GM12864 (cell line): ENCODE measurements at regions not wholly inside any gene's neighbourhood (a gene's known extent, or its start where the extent isn't known, plus 50 kb on each side); places are given as distances from the start of the nearest gene placed in this dataset.

ENCODE experiments used
- DNase-seq: peaks from one replicate; pipeline ENCODE4 v3.0.0-alpha.2; 2011; ENCODE audit warnings: low read depth
- H3K4me3 ChIP-seq: 2 replicates; pipeline ENCODE4 v1.5.1; 2011; ENCODE audit warnings: mild to moderate bottlenecking, low read depth, low read length, control low read depth
- TF ChIP-seq, protein P1 (sequence below): IDR thresholded peaks from 2 replicates; pipeline ENCODE4 v1.5.1; 2011; ENCODE audit warnings: low read depth, mild to moderate bottlenecking, moderate library complexity, low read length, control low read depth, inconsistent platforms; ENCODE audit errors: missing control alignments

DNA sequence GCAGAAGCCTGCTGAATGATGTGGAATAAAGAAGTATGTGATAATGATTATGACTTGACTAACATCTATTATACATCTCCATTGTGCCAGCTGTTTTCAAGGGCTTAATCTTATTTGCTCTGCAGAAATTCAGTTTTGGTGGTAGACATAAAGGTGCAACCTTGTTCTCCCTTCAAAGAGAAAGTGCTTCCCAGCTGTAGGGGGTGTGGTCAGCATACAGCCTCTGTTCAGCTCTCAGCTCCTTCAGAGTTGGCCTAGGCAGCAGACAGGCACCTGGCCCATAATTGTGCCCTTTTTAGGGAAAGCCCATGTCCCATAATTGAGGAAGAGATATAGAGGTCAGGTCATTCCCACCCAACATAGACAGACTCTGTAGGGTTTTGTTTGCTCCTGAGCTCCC lies 104.3 kb upstream of the EOMES start:
- no peak for DNase-seq
- TF ChIP-seq, protein P1, sequence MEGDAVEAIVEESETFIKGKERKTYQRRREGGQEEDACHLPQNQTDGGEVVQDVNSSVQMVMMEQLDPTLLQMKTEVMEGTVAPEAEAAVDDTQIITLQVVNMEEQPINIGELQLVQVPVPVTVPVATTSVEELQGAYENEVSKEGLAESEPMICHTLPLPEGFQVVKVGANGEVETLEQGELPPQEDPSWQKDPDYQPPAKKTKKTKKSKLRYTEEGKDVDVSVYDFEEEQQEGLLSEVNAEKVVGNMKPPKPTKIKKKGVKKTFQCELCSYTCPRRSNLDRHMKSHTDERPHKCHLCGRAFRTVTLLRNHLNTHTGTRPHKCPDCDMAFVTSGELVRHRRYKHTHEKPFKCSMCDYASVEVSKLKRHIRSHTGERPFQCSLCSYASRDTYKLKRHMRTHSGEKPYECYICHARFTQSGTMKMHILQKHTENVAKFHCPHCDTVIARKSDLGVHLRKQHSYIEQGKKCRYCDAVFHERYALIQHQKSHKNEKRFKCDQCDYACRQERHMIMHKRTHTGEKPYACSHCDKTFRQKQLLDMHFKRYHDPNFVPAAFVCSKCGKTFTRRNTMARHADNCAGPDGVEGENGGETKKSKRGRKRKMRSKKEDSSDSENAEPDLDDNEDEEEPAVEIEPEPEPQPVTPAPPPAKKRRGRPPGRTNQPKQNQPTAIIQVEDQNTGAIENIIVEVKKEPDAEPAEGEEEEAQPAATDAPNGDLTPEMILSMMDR = no peak
- H3K4me3 ChIP-seq = no peak overlapping the region

DNA sequence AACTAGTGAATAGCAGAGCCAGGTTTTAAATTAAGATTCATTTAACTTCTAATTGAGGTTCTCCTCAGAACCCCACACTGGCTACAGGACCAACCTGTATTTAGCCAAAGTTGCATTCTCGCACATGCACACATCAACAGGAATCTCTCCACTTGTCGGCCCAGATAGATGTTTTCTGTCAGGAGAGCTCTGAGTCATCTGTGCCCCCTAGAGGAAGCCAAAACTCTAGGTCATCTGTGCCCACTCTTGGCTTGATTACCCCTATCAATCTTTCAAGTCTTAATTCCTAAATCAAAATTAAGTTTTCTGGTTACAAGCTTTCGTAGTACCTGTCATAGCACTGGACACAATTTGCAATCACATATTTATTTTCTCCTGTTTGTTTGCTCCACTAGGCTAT lies 104.9 kb upstream of the EOMES start:
- DNase-seq = no peak
- H3K4me3 ChIP-seq = no peak overlapping the region
- TF ChIP-seq, protein P1 = no peak

GRCh38 chr3:27840807-27841594 lies 118.9 kb upstream of the EOMES start:
- TF ChIP-seq, protein P1 = no peak
- no peak for DNase-seq
- no peak overlapping the region for H3K4me3 ChIP-seq

- no peak for DNase-seq
- TF ChIP-seq, protein P1 = no peak
- no peak overlapping the region for H3K4me3 ChIP-seq
Measured at GRCh38 chr3:27844052-27844675, 122.0 kb upstream of the EOMES start.

GRCh38 chr3:27847697-27848096 lies 125.6 kb upstream of the EOMES start:
- no peak overlapping the region for H3K4me3 ChIP-seq
- TF ChIP-seq, protein P1 = no peak
- DNase-seq = no peak

- H3K4me3 ChIP-seq = no peak overlapping the region
- TF ChIP-seq, protein P1 = no peak
- no peak for DNase-seq
Measured at GRCh38 chr3:27848826-27849225, 126.7 kb upstream of the EOMES start.
